GM18907 (cell line): ENCODE measurements at regions not wholly inside any gene's neighbourhood (a gene's known extent, or its start where the extent isn't known, plus 50 kb on each side); places are given as distances from the start of the nearest gene placed in this dataset.

Experiments
- ATAC-seq: cut with Tn5 transposase; IDR thresholded peaks from one replicate; pipeline ENCODE4 v1.9.1; 2021; ENCODE audit warnings: mild to moderate bottlenecking, moderate library complexity; ENCODE audit not compliant: unreplicated experiment

- no peak for ATAC-seq
Measured at GRCh38 chr1:232111611-232112010, 485.0 kb downstream of the DISC1 start.

- ATAC-seq: no peak
Measured at GRCh38 chr1:232110281-232111090, 483.9 kb downstream of the DISC1 start.

- no peak for ATAC-seq
Measured at GRCh38 chr1:232109391-232109790, 482.8 kb downstream of the DISC1 start.

GRCh38 chr1:232108598-232108997 lies 482.0 kb downstream of the DISC1 start:
- ATAC-seq: no peak

- no peak for ATAC-seq
Measured at GRCh38 chr1:232106415-232106814, 479.8 kb downstream of the DISC1 start.

- no peak for ATAC-seq
Measured at GRCh38 chr1:232105561-232105960, 479.0 kb downstream of the DISC1 start.

GRCh38 chr1:232101231-232101630 lies 474.6 kb downstream of the DISC1 start:
- ATAC-seq: no peak

- no peak for ATAC-seq
Measured at GRCh38 chr1:232096751-232097150, 470.2 kb downstream of the DISC1 start.
